GM12878 (cell line): ENCODE measurements at regions not wholly inside any gene's neighbourhood (a gene's known extent, or its start where the extent isn't known, plus 50 kb on each side); places are given as distances from the start of the nearest gene placed in this dataset.

ENCODE experiments used
- ATF7 ChIP-seq: fragments of 450-650 bp; IDR thresholded peaks from 2 replicates; pipeline ENCODE4 v1.6.1; 2016; ENCODE audit warnings: low read depth, mild to moderate bottlenecking
- BHLHE40 ChIP-seq, 2 experiments: fragments of 450-650 bp in 1 of 2; IDR thresholded peaks; 2 replicates each; pipeline ENCODE4 v1.6.1; 2011 to 2017; ENCODE audit warnings: low read depth in 2 of 2, borderline replicate concordance in 1 of 2, improper control_type of control experiment in 1 of 2, low read length in 1 of 2, mild to moderate bottlenecking in 1 of 2
- GATAD2B ChIP-seq: fragments of 450-650 bp; conservative IDR thresholded peaks from 2 replicates; pipeline ENCODE4 v1.6.1; 2017; ENCODE audit warnings: low read depth, mild to moderate bottlenecking, moderate library complexity
- JUND ChIP-seq: IDR thresholded peaks from 2 replicates; pipeline ENCODE4 v1.6.1; 2012; ENCODE audit warnings: low read depth, mild to moderate bottlenecking, low read length, improper control_type of control experiment, moderate library complexity
- MTA2 ChIP-seq: fragments of 450-650 bp; IDR thresholded peaks from 2 replicates; pipeline ENCODE4 v1.6.1; 2016; ENCODE audit warnings: low read depth, mild to moderate bottlenecking, moderate library complexity
- MXI1 ChIP-seq: fragments of 150-350 bp; IDR thresholded peaks from 2 replicates; pipeline ENCODE4 v1.6.1; 2011; ENCODE audit warnings: low read depth, mild to moderate bottlenecking, inconsistent platforms, low read length, improper control_type of control experiment
- MYB ChIP-seq: fragments of 150-350 bp; IDR thresholded peaks from 2 replicates; pipeline ENCODE4 v1.6.1; 2014; ENCODE audit warnings: mild to moderate bottlenecking, low read depth, low read length, borderline replicate concordance
- NR2C2 ChIP-seq: IDR thresholded peaks from 2 replicates; pipeline ENCODE4 v1.6.1; 2011; ENCODE audit warnings: borderline replicate concordance, low read depth; ENCODE audit not compliant: control insufficient read depth, insufficient read length
- PAX5 ChIP-seq: IDR thresholded peaks from 2 replicates; pipeline ENCODE4 v1.6.1; 2011; ENCODE audit warnings: low read depth, low read length, borderline replicate concordance
- POLR2AphosphoS2 ChIP-seq: IDR thresholded peaks from 2 replicates; pipeline ENCODE4 v1.6.1; 2011; ENCODE audit warnings: low read depth, mild to moderate bottlenecking, low read length, improper control_type of control experiment, moderate library complexity
- RAD21 ChIP-seq: IDR thresholded peaks from 2 replicates; pipeline ENCODE4 v1.6.1; 2011; ENCODE audit warnings: mild to moderate bottlenecking, low read depth, low read length, moderate library complexity; ENCODE audit not compliant: insufficient read depth
- RCOR1 ChIP-seq: conservative IDR thresholded peaks from 2 replicates; pipeline ENCODE4 v1.6.1; 2012; ENCODE audit warnings: low read depth, low read length, improper control_type of control experiment
- SPI1 ChIP-seq: IDR thresholded peaks from 2 replicates; pipeline ENCODE4 v1.6.1; 2011; ENCODE audit warnings: low read depth, mild to moderate bottlenecking, low read length, moderate library complexity, borderline replicate concordance; ENCODE audit not compliant: insufficient read depth
- SRF ChIP-seq, 2 experiments: IDR thresholded peaks; 2 replicates each; pipeline ENCODE4 v1.6.1; 2011; ENCODE audit warnings: low read depth in 2 of 2, low read length in 2 of 2, mild to moderate bottlenecking in 1 of 2, moderate library complexity in 1 of 2
- TARDBP ChIP-seq: IDR thresholded peaks from 2 replicates; pipeline ENCODE4 v1.6.1; 2016; ENCODE audit warnings: borderline replicate concordance
- TCF7 ChIP-seq: IDR thresholded peaks from 2 replicates; pipeline ENCODE4 v1.6.1; 2014; ENCODE audit warnings: antibody characterized with exemption, borderline replicate concordance
- ZBED1 ChIP-seq: IDR thresholded peaks from 2 replicates; pipeline ENCODE4 v1.6.1; 2016; ENCODE audit warnings: borderline replicate concordance
- ZNF622 ChIP-seq: fragments of 450-650 bp; IDR thresholded peaks from 2 replicates; pipeline ENCODE4 v1.6.1; 2017; ENCODE audit warnings: mild to moderate bottlenecking, inconsistent platforms
- TF ChIP-seq, protein P1 (sequence below): fragments of 150-350 bp; IDR thresholded peaks from 2 replicates; pipeline ENCODE4 v1.6.1; 2014; ENCODE audit warnings: mild to moderate bottlenecking, low read depth, low read length
- TF ChIP-seq, protein P2 (sequence below): fragments of 450-650 bp; formaldehyde crosslinking; IDR thresholded peaks from 2 replicates; pipeline ENCODE4 v1.4.0; 2020; ENCODE audit warnings: mild to moderate bottlenecking, moderate library complexity
- TF ChIP-seq, protein P3 (sequence below): IDR thresholded peaks from 2 replicates; pipeline ENCODE4 v1.6.1; 2012; ENCODE audit warnings: low read length, inconsistent platforms
- TF ChIP-seq, protein P4 (sequence below): IDR thresholded peaks from 2 replicates; pipeline ENCODE4 v1.6.1; 2011; ENCODE audit warnings: mild to moderate bottlenecking, low read depth, low read length, moderate library complexity; ENCODE audit not compliant: insufficient replicate concordance

DNA sequence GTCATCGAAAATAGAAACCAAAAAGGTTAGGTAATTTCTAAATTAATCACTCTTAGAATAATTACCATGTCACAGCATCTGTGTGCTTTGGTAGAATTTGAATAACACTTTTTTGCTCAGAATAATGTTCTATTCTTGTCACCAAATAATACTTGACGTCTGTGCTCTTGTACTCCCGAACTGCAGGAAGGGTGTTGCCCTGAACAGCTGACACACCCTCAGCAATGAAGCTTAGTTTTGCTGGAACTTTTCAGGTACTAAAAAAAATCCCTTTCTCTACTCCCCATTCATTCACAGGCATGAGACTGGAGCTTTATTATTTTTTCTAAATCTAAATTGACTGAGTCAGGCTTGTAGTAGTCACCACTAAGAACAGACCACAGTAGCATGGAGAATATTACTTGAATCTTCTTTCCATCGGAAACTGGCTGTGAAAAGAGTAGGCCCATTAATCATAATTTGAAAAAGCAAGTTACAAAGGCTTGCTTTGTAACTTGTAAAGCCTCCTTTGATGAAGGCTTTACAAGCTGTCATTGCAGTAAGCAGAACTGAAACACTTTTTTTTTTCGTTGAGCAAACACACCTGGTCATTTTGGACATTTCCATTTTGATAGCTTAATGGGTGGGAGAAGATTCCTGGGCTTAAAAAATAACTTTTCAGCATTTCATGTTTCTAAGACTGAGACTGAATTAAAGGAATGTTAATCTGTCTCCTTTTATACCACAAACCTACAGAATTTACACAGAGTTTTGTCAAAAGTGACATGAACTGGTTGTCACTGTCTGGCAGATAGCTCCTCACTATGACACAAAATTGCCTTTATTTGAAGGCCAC, 70.3 kb upstream of the PELI1 start (continued):
- TF ChIP-seq RCOR1 (0 out of 2 replicates have a peak, but pooled peaks have one; percentile 76), NR2C2 (no peak), ATF7 (peak; percentile 94), TCF7 (peak; percentile 84), RAD21 (0 out of 2 replicates have a peak, but pooled peaks have one; percentile 15), ZBED1 (peak; percentile 82; the same call in 1 of the 2 replicates), GATAD2B (0 out of 2 replicates have a peak, but pooled peaks have one; percentile 49), JUND (0 out of 2 replicates have a peak, but pooled peaks have one; percentile 30), PAX5 (peak; percentile 76; the same call in 1 of the 2 replicates), MXI1 (no peak), BHLHE40 (IDR thresholded peaks at IDR 0.05; ENCODE audit: borderline replicate concordance in 1 of 2, low read depth in 2 of 2, low read length in 1 of 2) (peak; percentile 62 to 69; a peak in 2 of 4 replicates), MYB (no peak), MTA2 (peak; percentile 98), ZNF622 (no peak), SPI1 (peak; percentile 99), TARDBP (no peak), SRF (IDR thresholded peaks at IDR 0.05; ENCODE audit: low read depth in 2 of 2, low read length in 2 of 2) (no peak), POLR2AphosphoS2 (no peak)
- TF ChIP-seq, protein P1, sequence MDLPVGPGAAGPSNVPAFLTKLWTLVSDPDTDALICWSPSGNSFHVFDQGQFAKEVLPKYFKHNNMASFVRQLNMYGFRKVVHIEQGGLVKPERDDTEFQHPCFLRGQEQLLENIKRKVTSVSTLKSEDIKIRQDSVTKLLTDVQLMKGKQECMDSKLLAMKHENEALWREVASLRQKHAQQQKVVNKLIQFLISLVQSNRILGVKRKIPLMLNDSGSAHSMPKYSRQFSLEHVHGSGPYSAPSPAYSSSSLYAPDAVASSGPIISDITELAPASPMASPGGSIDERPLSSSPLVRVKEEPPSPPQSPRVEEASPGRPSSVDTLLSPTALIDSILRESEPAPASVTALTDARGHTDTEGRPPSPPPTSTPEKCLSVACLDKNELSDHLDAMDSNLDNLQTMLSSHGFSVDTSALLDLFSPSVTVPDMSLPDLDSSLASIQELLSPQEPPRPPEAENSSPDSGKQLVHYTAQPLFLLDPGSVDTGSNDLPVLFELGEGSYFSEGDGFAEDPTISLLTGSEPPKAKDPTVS, result no peak
- TF ChIP-seq, protein P2, sequence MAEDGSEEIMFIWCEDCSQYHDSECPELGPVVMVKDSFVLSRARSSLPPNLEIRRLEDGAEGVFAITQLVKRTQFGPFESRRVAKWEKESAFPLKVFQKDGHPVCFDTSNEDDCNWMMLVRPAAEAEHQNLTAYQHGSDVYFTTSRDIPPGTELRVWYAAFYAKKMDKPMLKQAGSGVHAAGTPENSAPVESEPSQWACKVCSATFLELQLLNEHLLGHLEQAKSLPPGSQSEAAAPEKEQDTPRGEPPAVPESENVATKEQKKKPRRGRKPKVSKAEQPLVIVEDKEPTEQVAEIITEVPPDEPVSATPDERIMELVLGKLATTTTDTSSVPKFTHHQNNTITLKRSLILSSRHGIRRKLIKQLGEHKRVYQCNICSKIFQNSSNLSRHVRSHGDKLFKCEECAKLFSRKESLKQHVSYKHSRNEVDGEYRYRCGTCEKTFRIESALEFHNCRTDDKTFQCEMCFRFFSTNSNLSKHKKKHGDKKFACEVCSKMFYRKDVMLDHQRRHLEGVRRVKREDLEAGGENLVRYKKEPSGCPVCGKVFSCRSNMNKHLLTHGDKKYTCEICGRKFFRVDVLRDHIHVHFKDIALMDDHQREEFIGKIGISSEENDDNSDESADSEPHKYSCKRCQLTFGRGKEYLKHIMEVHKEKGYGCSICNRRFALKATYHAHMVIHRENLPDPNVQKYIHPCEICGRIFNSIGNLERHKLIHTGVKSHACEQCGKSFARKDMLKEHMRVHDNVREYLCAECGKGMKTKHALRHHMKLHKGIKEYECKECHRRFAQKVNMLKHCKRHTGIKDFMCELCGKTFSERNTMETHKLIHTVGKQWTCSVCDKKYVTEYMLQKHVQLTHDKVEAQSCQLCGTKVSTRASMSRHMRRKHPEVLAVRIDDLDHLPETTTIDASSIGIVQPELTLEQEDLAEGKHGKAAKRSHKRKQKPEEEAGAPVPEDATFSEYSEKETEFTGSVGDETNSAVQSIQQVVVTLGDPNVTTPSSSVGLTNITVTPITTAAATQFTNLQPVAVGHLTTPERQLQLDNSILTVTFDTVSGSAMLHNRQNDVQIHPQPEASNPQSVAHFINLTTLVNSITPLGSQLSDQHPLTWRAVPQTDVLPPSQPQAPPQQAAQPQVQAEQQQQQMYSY (CRISPR knock-in tag), result no peak
- TF ChIP-seq, protein P3, sequence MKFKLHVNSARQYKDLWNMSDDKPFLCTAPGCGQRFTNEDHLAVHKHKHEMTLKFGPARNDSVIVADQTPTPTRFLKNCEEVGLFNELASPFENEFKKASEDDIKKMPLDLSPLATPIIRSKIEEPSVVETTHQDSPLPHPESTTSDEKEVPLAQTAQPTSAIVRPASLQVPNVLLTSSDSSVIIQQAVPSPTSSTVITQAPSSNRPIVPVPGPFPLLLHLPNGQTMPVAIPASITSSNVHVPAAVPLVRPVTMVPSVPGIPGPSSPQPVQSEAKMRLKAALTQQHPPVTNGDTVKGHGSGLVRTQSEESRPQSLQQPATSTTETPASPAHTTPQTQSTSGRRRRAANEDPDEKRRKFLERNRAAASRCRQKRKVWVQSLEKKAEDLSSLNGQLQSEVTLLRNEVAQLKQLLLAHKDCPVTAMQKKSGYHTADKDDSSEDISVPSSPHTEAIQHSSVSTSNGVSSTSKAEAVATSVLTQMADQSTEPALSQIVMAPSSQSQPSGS, result peak; percentile 91
- TF ChIP-seq, protein P4, sequence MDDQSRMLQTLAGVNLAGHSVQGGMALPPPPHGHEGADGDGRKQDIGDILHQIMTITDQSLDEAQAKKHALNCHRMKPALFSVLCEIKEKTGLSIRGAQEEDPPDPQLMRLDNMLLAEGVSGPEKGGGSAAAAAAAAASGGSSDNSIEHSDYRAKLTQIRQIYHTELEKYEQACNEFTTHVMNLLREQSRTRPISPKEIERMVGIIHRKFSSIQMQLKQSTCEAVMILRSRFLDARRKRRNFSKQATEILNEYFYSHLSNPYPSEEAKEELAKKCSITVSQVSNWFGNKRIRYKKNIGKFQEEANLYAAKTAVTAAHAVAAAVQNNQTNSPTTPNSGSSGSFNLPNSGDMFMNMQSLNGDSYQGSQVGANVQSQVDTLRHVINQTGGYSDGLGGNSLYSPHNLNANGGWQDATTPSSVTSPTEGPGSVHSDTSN, result peak; percentile 92
